Hematopoietic multipotent progenitor cell treated with erythropoietin and hydrocortisone succinate and interleukin-3 and kit ligand, for 6 days (in vitro differentiated cells): ENCODE measurements at regions not wholly inside any gene's neighbourhood (a gene's known extent, or its start where the extent isn't known, plus 50 kb on each side); places are given as distances from the start of the nearest gene placed in this dataset.
"Not testable (repeated sequence)": the region's sequence is repeated elsewhere in the genome, so short reads cannot be mapped to it uniquely, and the experiment has no call there.

Experiments
- DNase-seq: peaks from one replicate; pipeline ENCODE4 v3.0.0-alpha.2; 2015

DNA sequence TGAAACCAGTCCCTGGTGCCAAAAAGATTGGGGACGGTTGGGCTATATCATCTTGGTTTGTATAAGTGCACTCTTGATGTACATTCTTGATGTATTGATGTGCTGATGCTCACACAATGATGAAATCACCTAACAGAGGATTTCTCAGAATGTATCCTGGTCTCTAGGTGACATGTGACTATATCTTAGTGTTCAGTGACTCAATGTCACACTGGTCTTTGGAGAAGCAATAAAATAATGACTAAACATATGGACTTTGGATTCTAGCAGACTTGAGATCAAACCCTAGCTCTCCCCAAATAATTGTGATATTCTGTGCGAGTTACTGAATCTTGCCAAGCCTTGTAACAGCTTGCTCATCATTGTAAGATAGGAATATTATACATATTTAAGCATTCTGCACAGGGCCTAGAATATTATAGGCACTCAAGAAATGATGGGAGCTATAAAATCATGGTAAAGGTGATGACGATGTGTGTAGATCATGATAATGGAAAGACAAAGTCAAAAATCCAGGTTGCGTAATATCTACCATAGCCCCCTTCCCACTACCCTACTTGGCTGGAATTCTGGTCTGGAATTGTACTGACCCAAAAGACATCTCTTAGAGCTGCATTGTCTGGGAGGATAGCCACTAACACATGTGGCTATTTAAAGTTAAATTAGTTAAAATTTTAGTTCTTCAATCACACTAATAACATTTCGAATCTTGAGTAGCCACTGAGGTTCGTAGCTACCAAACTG, 117.6 kb upstream of the PWP1 start:
- DNase-seq: no peak

DNA sequence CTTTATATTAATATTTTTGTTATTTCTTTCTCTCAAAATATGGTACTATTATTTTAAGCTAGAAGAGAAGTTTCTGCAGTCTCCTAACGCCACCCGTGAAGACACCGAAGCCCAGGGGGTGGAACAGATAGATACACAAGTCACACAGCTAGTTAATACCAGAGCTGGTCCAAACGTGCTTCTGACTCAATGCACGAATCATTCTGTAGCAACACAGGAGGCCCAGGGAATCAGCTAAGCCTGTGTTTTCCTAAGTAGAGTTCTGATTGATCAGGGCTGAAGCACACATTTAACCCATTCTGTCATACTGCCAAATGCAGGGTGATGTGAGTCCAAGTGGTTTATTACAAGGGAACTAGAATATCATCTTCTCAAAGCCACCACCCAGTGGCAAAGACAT, 116.9 kb upstream of the PWP1 start:
- no peak for DNase-seq

DNA sequence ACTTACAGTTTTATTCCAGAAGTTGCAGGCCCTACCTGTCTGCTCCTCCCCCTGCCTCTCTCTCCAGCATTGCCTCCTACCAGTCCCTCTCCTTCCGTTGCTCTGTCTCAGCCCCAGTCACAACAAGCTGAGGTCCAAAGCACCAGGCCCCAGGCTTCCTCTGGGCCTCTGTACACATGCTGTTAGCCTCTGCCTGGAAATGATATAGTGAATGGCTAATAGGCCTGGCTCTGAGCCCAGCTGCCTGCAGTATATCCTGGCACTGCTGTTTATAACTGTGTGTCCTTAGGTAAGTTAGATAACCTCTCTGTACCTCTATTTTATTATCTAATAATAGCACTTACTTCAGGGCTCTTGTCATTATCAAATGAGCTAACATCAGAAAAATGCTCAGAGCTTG, 114.9 kb upstream of the PWP1 start:
- no peak for DNase-seq

DNA sequence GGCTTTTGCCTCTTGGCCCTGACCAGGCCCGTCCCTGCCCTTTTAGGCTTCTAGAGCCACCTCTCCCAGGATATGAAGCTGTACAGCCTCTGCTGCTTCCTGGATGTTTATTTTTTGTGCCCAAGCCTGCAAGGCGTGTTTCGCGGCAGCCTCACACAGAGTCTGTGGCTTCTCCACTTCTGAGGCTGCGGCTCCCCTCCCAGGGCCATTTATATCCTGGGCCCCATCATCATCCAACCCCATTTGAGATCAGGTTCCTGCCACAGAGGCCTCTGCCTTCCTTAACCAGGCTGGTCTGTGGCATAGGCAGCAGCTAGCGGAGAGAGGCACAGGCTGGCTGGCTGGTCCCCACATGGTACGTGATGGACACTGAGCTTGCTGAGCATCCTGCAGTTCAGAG, 114.1 kb upstream of the PWP1 start:
- no peak for DNase-seq

DNA sequence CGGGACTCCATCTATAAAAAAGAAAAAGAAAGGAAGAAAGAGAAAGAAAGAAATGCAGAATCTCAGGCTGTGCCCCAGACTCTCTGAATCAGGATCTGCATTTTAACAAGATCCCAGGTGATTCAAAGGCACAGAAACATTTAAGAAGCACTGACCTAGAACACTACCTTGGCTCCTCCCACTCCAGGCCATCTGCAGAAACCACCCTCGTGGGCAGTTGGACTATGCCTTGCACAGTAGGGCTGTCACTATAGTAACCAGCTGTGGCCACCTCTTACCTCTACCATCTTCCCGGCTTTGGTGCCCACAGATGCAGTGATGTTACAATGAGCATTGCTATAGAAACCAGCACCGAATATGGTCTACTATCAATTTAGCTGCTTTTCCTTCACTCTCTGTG, 110.9 kb upstream of the PWP1 start:
- DNase-seq: no peak

DNA sequence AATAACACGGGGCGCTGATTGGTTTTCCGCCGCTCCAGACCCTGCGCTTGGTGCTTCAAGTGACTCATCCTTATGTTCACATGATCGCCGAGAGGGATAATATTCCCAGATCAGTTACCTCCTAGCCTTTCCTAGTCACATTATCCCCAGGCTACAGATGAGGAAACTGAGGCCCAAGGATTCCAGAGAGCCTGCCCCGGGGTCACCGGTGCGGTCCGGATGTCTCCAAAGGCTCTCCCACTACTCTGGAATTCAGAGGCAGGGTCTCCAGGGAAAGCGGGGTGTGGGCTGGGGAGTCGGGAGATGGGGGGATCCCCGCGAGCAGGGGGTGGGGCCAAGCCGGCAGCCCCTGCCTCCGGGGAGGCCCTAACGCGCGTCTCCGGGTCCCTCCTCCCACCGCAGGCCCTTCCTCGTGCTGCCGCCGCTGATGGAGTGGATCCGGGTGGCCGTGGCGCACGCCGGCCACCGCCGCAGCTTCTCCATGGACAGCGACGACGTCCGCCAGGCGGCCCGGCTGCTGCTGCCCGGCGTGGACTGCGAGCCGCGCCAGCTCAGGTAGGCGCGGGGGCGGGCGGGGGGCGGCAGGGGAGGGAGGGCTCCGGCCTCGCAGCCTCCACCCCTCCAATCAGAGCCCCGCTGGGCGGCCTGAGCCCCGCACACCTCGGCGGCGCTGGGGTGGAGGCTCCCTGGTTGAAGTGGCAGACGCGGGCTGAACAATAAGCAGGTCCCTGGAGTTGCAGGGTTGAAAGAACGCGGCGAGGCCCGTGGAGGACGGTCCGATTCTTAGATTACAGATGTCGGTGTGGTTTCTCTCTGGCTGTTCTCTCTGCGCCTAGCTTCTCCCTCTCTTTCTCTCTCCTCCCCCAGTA, 104.6 kb upstream of the PWP1 start:
- DNase-seq: no peak

DNA sequence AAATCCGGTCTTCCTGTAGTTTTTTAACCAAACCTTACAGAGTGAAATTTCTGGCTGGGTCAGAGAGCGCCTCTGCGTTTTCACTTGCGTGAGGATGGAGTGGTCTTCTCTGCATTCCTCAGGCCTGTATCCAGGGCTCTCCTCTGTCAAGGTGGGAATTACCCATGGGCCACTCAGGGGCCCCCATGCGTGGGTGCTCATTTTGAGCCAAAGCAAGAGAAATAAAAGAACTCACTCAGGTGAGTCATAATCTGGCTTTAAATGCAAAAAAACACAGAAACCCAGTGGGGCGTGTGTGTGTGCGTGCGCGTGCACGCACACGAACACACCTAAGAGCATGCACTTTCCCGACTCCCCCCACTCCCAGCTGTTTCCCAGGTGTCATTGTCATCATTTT, 104.0 kb upstream of the PWP1 start:
- no peak for DNase-seq

DNA sequence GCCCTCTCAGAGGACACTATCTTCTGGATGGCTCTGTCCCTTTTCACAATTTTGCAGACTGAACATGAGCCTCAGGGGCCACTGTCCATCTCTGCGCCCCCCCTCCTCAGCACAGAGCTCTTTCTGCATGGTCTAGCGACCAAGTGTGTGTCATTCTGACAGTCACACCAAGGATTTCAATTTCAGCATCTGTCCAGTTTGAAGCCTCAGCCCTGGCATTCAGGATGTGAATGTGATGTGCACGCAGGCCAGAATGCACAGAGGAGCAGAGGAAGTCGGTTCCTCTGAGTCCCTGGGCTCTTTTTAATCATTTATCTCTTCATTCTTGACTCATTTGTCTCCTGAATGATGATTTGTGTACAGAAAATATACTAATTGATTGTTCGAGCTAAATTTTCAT, 102.0 kb upstream of the PWP1 start:
- DNase-seq: no peak

DNA sequence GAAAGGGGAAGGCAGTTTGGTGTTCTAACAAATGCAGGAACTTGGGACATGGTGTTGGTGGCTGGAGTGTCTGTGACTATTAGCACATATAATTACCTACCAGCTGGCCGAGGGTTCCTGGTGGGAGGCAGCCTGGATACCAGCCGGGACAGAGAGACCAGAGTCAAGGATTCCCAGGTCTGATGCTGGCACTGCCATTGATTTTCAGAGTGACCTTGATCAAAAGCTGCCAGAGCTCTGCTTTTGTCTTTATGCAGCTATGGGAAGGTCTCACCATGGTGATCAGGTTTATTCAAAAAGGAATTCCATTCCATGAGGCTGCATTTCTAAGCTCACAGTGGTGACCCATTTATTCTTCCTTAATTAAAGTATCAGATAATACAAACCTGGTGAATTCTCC, 101.0 kb upstream of the PWP1 start:
- no peak for DNase-seq

DNA sequence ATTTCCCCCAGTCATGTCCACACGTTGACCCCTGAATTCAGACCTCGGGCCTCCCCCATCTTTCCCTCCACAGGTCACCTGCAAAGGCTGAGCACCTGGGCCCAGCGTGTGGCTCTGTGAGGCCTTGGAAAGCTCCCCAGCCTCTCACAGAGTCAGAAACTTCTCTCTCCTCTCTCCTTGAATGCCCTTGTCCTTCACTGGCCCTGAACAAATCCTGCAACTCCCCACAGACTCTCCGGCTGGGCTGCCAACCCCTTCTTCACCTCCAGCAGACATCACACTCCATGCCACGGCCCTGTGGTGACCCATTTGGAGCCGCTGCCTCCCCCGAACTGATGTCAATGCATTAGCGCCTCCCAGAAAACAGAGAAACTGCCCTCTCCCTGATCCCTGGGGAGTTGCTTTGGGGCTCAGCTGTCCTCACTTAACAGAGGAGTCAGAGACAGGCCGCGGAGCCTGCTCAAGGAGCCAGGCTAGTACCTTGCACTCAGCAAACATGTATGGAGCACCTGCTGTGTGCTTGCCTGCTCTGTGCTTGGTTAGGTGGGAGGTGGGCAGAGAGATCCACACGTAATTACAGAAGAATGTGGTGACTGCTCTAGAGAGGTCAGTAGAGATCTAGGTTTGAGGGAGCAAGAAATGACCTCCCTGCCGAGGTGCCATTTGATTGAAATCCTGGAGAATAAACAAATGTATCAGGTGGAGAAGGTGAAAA, 99.2 kb upstream of the PWP1 start:
- DNase-seq: no peak

DNA sequence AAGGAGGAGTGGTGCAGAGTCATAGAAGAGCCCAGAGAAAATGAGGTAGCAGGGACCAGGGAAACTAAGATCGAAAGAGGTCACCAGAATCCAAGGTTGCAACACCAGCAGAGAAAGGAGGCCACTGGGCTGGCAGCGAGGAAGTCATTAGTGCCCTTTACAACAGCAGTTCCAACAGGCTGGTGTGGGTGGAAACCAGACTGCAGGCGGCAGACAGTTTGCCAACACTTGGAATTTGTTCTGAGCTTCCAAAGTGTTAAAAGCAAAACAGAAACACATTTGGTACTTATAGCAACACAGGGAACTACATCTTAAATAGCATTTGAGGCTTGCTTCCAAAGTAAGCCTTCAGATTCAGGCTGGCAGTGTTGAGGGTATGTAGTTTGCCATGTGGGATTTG, 95.2 kb upstream of the PWP1 start:
- no peak for DNase-seq

DNA sequence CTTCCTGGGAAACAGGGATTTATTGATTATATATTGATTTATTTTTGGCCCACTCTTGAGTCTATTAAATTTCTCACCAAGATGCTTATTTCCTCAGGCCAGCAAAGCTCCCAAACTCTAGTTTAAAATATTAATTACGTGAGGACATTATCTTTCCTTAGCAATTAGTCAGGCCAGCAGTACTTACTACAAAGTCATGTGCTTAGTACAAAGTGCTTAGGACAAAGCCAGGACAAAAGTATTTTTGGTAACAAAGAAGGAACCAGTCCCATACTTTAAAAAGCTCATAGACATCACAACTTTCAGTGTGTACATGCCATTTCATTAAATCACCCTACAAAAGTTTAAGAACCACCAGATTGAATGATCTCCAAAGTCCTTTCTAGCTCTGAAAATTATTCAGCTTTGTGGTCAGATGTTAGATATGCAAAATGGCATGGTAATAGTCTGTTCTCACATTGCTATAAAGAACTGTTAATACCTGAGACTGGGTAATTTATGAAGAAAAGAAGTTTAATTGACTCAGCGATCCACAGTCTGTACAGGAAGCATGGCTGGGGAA, 94.7 kb upstream of the PWP1 start:
- no peak for DNase-seq

DNA sequence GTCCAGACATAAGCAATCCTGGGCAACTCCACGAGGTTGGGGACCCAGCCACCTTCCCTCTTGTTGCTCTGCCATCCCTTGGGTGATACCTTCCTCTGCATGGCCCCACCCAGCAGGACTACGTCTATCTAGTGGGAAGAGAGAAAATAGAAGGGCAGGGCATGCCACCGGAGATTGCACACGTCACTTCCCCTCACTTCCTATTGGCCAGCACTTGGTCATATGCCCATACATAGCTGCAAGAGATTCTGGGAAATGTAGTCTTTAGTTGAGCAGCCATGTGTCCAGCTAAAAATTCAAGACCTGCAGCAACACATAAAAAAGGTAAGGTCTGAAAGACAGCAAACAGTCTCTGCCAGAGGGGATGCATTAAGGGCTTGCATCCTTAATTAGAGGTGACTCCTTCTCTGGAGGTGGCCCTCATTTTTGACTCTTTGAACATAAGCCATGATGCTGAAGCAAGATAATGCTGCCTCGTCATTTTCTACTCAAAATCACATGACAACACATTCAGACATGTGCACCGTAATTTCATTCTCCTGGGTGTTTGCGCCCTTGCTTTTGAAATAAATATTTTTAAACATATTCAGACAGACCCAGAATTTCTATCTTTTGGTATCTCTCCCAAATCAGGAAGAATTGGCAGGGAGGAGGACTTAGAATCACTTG, 91.8 kb upstream of the PWP1 start:
- peak; percentile 9 for DNase-seq

DNA sequence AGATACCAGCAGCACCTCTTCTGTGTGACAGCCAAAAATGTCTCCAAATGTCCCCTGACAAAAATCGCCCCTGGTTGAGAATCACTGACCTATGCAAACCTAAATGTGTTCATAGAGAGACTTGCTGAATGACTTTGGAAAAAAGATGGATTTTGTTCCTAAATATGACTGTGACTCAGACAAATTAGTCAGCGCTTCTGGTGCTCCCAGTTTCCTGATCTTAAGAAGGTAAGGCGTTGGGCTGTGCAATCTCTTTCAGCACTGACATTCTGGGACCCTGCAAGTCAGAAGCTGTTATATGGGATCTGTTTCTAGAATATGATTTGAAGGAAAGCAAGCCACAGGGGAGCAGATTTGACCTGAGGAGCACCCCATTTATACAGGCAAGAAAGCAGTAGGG, 90.6 kb upstream of the PWP1 start:
- no peak for DNase-seq

DNA sequence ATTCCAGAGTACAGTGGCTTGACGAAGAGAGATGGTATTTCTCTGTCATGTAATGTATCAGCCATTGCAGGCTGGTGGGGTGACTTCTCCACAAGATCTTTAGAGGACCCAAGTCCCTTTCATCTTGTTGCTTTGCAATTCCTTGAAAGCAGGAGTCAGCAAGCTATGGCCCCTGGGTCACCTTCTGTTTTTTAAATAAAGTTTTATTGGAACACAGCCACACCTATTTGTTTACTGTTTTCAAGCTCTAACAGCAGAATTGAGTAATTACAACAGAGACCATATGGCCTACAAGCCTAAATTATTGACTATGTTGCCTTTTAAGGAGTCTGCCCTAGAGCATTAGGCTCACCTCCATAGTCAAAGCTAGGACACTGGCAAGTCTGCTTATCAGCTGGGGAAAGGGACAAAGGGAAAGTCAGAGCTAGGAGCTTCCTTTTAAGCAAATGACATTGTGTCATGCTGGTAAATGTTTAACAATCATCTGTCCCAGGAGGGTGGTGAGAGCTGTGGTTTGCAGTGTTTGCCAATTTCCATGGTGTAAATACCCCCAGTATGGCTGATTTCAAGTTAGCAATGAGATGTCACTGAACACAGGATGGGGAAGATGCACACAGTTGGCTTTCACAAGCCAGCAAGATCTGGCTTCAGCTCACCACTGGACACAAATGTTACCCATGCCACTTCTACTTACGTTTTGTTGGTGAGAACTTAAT, 87.7 kb upstream of the PWP1 start:
- peak; percentile 2 for DNase-seq

DNA sequence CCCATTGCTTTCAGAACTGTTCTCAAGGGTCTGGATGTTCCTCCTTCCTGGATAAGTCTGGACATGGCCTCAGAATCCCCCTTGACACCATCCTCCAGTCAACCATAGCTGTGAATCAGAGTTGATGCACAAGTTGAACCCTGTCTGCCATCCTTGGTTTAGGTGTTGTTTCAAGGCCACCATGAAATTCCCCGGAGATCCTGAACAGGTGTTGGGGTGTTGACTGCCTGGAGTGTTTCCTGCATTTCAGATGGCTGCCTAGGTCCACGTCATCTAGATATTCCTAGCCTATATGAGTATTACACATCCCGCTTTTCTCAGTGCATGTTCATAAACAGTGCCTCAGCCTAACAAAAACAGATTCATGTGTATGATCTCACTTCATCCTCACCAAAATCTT, 86.7 kb upstream of the PWP1 start:
- no peak for DNase-seq

DNA sequence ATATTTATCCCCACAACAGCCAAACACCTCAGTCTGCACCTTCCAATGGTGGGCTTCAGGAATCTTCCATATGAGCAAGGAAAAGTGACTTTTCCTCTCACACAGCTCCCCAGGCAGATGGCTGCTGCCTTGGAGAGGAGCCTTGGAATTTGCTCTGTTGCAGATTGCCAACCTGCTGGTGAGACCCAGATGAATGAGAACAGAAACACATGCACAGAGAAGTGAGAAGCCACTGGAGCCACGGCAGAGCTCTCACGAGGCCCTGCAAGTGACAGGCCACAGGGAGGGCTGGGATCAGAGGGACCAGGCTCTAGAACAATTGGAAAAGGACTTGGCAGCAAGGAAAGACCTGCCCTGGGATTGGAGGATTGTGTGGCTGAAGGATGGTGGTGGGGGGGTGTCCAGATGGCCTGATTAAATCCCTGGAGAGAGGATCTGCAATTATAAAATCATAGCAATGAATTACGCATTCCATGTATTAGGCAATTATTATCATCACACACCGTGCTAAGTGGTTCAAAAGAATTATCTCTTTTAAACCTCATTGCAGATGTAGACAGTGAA, 84.9 kb upstream of the PWP1 start:
- DNase-seq: no peak

DNA sequence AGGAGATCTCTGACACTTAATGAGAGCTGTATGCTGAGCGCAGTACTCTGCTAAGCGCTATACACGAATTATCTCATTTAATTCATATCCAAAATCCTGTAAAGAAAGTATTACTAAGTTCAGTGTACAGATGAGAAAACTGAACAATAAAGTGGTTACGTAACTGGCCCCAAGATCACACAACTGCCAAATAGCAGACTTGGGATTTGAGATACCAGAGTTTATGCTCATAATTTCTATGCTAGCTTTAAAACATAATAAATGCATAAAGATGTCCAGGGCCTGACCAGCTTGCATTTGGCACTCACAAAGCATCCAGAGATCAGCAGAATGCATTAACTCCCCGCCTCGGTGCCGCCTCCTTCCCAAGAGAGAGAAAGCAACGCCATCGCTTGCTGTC, 83.2 kb upstream of the PWP1 start:
- DNase-seq: no peak

DNA sequence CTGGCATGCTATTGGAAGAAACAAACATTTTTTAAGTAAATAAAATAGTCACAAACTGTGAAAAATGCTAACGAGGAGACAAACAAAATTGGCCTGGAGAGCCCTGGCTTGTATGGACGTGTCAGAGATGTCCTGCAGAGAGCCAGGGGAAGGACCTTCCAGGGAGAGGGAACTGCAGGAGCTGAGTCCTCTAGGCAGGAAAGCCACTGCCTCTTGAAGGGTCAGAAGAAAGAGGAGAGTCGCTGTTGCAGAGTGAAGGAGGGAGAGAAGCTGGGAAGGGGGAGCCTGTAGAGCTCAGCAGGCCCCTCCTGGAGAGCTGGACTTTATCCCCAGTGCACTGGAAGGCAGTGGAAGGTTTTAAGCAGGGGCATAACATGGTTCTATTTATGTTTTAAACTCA, 80.3 kb upstream of the PWP1 start:
- no peak for DNase-seq

DNA sequence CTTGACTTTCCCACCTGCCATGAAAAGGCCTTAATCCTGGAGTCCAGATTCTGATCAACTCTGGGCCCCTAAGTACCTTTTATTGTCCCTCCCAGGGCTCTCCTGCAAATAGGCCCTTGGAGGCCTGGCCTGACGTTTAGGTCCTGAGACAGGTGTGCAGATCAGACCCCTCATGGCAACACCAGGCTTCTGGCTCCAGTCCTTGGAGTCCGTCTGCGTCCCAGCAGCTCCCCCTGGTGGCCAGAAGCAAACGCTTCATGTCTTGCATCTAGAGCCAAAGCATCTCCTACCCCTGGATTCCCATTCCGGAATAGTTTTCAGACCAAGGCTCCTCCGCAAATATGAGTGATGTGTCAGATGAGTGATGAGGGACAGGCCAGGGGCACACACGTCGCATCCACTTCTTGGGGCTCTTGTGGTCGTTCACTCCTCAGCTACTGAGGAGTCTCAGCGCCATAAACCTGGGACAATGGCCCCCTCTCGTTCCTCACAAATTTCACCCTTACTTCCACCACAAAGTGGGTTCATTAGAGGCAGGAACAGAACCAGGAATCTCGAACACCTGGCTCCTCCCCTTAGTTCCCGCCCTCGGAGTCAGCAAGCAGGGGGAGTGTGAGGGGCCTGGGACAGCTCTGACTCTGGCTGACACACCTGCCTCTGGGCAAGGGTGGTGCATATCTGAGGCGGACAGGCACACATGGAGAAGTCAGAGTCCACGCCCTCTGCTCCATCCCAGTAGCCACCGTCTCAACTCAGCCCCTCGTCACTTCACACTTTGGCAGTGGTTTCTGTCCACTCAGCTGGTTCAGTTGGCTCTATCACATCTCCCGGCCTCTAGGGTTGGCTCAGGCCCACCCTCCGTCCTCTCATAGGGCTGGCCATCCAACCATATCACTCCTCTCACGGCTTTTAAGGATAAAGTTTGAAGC, 77.9 kb upstream of the PWP1 start:
- DNase-seq: peak; percentile 83

DNA sequence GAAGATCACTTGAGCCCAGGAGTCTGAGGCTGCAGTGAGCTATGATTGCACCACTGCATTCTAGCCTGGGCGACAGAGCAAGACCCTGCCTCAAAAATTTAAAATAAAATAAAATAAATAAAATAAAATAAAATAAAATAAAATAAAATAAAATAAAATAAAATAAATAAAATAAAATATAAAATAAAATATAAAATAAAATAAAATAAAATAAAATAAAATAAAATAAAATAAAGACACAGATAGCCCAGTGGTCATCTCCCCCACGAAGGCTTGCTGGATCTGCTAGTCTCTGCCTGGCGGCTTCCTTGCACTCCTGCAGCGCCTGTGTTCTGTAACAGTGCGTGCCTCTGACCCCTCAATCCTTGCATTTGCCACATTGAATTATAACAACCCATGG, 76.8 kb upstream of the PWP1 start:
- not testable (repeated sequence) for DNase-seq
